Vagina (tissue), 2 donors: ENCODE measurements at regions not wholly inside any gene's neighbourhood (a gene's known extent, or its start where the extent isn't known, plus 50 kb on each side); places are given as distances from the start of the nearest gene placed in this dataset.
"Not testable (repeated sequence)": the region's sequence is repeated elsewhere in the genome, so short reads cannot be mapped to it uniquely, and the experiment has no call there.

Source experiments
- DNase-seq, 2 donors: peaks; one replicate each; pipeline ENCODE4 v3.0.0-alpha.2; 2017; ENCODE audit errors: extremely low spot score in 2 of 2
- H3K27ac ChIP-seq: fragments of 200-600 bp; sonication (generic); one replicate; pipeline ENCODE4 v1.5.1; 2019
- H3K27me3 ChIP-seq: fragments of 200-600 bp; sonication (generic); one replicate; pipeline ENCODE4 v1.5.1; 2019
- H3K36me3 ChIP-seq, 2 donors: fragments of 200-600 bp; sonication (generic); one replicate each; pipeline ENCODE4 v1.5.1; 2017 to 2019
- H3K4me1 ChIP-seq: fragments of 200-600 bp; sonication (generic); one replicate; pipeline ENCODE4 v1.5.1; 2019
- H3K4me3 ChIP-seq, 2 donors: fragments of 200-600 bp; sonication (generic); 1 replicate in 1 of 2; 2 replicates in 1 of 2; pipeline ENCODE4 v1.5.1; 2016 to 2019
- H3K9me3 ChIP-seq: fragments of 200-600 bp; sonication (generic); one replicate; pipeline ENCODE4 v1.5.1; 2019
- intact Hi-C: fragments of 100-400 bp; cut with DNase I; formaldehyde crosslinking; loops from one replicate; pipeline ENCODE4 v1.15.1; 2023

GRCh38 chr1:120298487-120298886, 116.3 kb upstream of the NBPF8 start:
- H3K4me3 ChIP-seq, DNase-seq, intact Hi-C loops, H3K9me3 ChIP-seq, H3K4me1 ChIP-seq, H3K27me3 ChIP-seq, H3K36me3 ChIP-seq, H3K27ac ChIP-seq: not testable (repeated sequence)

- H3K9me3 ChIP-seq, H3K4me3 ChIP-seq, H3K27ac ChIP-seq, H3K4me1 ChIP-seq, DNase-seq, H3K27me3 ChIP-seq, intact Hi-C loops, H3K36me3 ChIP-seq: not testable (repeated sequence)
These were observed 117.4 kb upstream of the NBPF8 start for GRCh38 chr1:120297345-120297953.

GRCh38 chr1:120290105-120290504, 113.8 kb upstream of the SEC22B start:
- H3K36me3 ChIP-seq, H3K4me3 ChIP-seq, H3K4me1 ChIP-seq, DNase-seq, intact Hi-C loops, H3K27me3 ChIP-seq, H3K27ac ChIP-seq, H3K9me3 ChIP-seq: not testable (repeated sequence)

DNA sequence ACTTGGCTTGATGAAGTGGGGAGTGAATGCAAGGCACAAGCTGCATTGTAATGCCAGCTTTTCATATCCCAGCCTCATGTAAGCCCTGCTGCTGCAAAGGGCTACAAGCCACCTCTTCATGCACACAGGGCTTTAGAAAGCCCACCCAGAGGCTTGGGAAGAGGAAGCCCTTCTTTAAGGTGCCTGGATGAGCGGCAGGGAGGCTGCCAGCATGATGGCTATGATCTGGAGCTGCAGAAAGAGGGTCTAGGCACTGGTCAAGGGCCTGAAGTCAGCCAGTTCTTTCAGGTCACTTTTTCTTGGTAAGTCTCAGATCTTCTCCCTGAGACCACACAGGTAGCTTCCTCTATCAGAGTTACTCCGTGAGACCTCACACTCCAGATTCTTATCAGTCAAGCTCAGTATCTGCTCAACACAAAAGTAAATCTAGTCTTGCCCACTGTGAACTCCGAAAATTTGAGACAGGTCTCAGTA, 113.3 kb upstream of the SEC22B start:
- H3K4me3 ChIP-seq, H3K27me3 ChIP-seq, H3K36me3 ChIP-seq, H3K27ac ChIP-seq, H3K4me1 ChIP-seq, H3K9me3 ChIP-seq, intact Hi-C loops, DNase-seq: not testable (repeated sequence)

DNA sequence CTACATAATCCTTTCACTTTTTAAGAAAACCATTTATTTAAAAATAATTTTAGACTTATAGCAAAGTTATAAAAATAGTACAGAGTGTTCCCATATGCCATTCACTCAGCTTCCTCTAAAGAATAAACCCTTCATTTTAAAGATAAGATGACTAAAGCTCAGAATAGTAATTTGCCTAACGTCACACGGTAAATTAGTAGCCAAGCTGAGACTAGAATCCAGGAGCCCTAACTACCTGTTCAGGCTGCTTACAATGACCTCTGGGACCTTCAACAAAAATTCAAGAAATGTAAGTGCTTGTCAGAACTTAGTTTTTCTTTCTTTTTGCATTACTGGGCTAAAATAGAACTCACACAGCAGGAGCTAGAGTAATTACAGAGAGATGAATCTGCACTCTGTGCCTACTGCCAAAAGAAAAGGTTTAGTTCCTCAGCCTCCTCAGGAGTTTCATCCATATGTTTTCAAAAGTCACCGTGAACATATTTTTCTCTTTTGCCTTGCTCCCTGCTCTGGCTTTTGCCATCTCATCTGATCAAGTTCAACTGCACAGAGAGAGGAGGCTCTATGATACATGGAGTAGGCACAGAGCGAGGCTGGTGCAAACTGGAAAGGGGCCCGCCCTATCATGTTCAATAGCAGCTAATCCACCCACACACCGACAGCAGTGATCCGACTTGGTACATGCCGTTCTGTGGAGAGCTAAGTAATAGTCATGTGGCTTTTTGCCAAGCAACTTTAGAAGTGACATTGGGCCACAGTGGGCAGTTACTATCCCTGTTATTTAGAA, 112.7 kb upstream of the SEC22B start:
- DNase-seq, H3K9me3 ChIP-seq, H3K27me3 ChIP-seq, intact Hi-C loops, H3K36me3 ChIP-seq, H3K27ac ChIP-seq, H3K4me1 ChIP-seq, H3K4me3 ChIP-seq: not testable (repeated sequence)

DNA sequence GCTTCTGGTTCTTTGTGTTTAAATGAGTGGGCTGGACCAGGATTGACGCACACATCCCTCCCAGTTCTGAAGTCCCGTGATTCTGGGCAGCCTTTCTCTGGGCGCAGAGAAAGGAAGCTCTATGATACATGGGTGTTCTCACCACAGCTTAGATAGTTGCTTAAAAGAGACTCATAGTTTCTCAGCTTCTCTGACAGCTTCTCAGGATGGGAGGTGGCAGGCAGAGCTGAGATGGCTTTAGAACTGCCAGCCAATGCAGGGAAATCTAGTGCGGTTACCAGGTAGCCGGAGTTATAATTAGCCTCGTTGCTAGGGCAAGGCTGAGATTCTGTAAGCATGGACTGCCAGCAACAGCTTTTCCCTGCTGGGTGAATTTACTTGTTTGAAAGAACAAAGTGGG, 111.8 kb upstream of the SEC22B start:
- DNase-seq, intact Hi-C loops, H3K4me3 ChIP-seq: not testable (repeated sequence)

DNA sequence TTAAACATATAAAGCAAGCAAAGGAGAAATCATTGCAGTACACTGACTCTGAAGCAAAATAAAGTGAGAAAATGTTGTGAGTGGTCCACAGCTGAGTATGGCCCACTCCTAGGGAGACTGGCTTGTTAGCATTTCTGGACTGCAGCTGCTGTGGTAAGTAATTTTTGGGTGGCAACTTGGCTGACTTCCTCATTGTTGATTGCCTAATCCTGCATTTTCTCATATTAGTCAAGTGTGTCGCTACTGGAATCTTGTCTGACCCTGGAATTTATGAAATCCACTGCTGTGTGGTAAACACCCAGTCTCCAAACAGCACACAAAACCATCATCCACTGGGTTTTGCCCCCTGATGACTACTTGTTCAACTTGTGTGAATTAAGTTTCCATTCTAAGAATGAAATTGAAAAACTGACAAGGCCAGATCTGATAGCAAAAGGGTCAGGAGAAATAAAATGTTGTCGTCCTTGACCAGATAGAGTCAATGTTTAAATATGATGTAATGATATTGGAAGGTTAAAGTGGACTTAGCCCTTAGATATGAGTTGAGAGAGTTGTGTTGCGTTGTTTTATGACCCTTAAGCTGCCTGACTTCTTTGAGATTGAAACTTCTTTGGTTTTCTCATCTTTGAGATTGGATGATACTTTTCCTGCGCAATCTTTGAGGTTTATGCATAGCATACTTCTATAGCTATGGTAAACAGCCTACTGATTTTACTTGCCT, 106.6 kb upstream of the SEC22B start:
- DNase-seq, intact Hi-C loops, H3K27me3 ChIP-seq, H3K4me3 ChIP-seq, H3K27ac ChIP-seq, H3K4me1 ChIP-seq, H3K36me3 ChIP-seq, H3K9me3 ChIP-seq: not testable (repeated sequence)

More for the DNA sequence above, 111.8 kb upstream of the SEC22B start:
- not testable (repeated sequence) for H3K27ac ChIP-seq, H3K9me3 ChIP-seq, H3K4me1 ChIP-seq, H3K27me3 ChIP-seq, H3K36me3 ChIP-seq

GRCh38 chr1:120278259-120278610, 101.9 kb upstream of the SEC22B start:
- H3K9me3 ChIP-seq, H3K36me3 ChIP-seq, H3K4me1 ChIP-seq, H3K27me3 ChIP-seq, H3K27ac ChIP-seq, DNase-seq, H3K4me3 ChIP-seq, intact Hi-C loops: not testable (repeated sequence)

- H3K27ac ChIP-seq, H3K4me3 ChIP-seq, DNase-seq, H3K4me1 ChIP-seq, H3K36me3 ChIP-seq, intact Hi-C loops, H3K9me3 ChIP-seq, H3K27me3 ChIP-seq: not testable (repeated sequence)
These were observed 101.3 kb upstream of the SEC22B start for GRCh38 chr1:120277428-120278258.

- H3K4me1 ChIP-seq, H3K27me3 ChIP-seq, intact Hi-C loops, H3K4me3 ChIP-seq, H3K36me3 ChIP-seq, H3K27ac ChIP-seq, DNase-seq, H3K9me3 ChIP-seq: not testable (repeated sequence)
These were observed 100.4 kb upstream of the SEC22B start for GRCh38 chr1:120276710-120277109.

GRCh38 chr1:120274438-120274837, 98.1 kb upstream of the SEC22B start:
- intact Hi-C loops: not testable (repeated sequence)

DNA sequence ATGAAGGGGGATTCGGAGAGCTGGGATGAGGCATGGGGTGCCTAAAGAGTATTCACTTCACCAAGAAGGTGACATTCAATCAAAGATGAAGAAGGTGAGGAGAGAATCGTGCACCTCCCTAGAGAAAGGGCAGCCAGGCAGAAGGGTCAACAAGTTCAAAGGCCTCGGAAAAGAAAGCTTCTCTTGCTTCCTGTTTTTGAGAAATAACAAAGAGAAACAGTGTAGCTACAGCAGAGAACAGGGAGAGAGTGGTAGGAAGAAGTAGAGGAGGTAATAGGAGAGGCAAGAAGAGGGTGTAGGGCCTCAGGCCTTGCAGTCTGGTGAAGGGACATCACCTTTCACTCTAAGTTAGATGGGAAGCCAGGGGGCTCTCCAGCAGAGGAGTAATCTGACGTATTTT, 97.0 kb upstream of the SEC22B start:
- H3K27me3 ChIP-seq, H3K4me3 ChIP-seq, H3K27ac ChIP-seq, H3K4me1 ChIP-seq, intact Hi-C loops, H3K36me3 ChIP-seq, H3K9me3 ChIP-seq, DNase-seq: not testable (repeated sequence)

More at GRCh38 chr1:120274438-120274837, 98.1 kb upstream of the SEC22B start:
- not testable (repeated sequence) for H3K4me3 ChIP-seq, H3K9me3 ChIP-seq, H3K27ac ChIP-seq, H3K27me3 ChIP-seq, DNase-seq, H3K36me3 ChIP-seq, H3K4me1 ChIP-seq

DNA sequence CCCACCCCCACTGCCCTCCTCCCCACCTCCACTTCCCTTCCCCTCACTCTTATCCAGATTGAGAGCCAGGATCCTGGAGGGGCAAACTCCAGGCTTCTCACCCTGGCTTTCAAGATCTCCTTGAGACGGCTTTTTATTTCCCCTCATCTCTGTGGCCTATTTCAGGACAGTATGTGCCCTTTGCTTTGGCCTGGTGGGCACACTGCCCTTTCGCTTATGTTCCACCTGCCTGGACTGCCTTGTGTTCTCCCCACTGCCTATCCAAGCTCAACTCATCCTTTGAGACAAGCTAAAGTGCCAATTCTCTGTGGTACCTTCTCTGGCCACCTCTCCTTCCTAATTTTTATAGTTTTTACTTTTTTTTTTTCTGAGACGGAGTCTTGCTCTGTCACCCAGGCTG, 95.9 kb upstream of the SEC22B start:
- H3K4me3 ChIP-seq, H3K27me3 ChIP-seq, H3K4me1 ChIP-seq, H3K36me3 ChIP-seq, H3K9me3 ChIP-seq, H3K27ac ChIP-seq, DNase-seq, intact Hi-C loops: not testable (repeated sequence)
